T-helper 1 cell treated with Interleukin-12 subunit alpha and Interleukin-12 subunit beta and Interleukin-4 antibody, amounts not matched to agents 30 ng/mL and 1 ng/mL, for 36 hours (primary cell): ENCODE measurements at regions not wholly inside any gene's neighbourhood (a gene's known extent, or its start where the extent isn't known, plus 50 kb on each side); places are given as distances from the start of the nearest gene placed in this dataset.
"Not testable (repeated sequence)": the region's sequence is repeated elsewhere in the genome, so short reads cannot be mapped to it uniquely, and the experiment has no call there.

ENCODE experiments used
- intact Hi-C: fragments of 100-400 bp; cut with micrococcal nuclease; formaldehyde crosslinking; loops from one replicate; pipeline ENCODE4 v1.15.1; 2024

GRCh38 chr12:18840997-18841396, 103.1 kb downstream of the CAPZA3 start:
- intact Hi-C loops = not testable (repeated sequence)

DNA sequence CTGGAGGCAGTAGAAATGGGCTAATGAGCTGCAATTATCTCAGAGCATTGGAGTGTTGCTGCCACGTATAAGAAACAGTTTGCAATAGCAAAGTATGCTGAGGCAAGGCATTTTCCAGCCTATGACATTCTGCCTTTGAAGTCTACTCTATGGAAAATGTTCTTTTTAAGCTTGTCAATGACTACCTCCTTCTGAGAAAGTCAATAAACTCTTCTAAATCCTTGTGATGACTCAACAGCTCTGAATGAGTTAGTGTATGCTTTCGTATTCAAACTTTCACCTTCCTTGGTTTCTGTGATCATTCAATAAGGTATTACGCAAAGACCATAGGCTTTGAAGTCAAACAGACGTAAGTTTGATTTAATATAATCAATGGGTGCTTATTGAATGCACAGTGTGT, 111.2 kb downstream of the CAPZA3 start:
- intact Hi-C loops = no loop called here

GRCh38 chr12:18849761-18850160, 111.8 kb downstream of the CAPZA3 start:
- intact Hi-C loops = no loop called here

DNA sequence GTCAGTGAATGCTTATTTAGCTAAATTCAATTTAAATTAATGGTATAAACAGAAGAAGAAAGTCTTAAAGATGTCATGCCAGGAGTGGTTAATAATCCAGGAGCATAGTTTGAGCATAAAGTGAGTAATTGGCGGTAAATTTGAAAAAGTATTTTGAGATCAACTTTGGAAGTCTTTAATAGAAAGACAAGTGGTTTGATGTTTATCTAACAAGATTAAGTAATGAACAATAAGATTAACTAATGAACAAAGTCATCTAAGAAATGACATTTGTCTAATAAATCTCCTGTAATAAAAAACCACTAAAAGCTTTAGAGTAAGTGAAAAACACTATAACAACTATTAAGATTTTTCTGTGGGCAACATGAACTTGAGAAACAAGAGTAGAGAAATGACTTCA, 112.8 kb downstream of the CAPZA3 start:
- intact Hi-C loops = no loop called here

GRCh38 chr12:18851271-18851670, 113.4 kb downstream of the CAPZA3 start:
- intact Hi-C loops = no loop called here

DNA sequence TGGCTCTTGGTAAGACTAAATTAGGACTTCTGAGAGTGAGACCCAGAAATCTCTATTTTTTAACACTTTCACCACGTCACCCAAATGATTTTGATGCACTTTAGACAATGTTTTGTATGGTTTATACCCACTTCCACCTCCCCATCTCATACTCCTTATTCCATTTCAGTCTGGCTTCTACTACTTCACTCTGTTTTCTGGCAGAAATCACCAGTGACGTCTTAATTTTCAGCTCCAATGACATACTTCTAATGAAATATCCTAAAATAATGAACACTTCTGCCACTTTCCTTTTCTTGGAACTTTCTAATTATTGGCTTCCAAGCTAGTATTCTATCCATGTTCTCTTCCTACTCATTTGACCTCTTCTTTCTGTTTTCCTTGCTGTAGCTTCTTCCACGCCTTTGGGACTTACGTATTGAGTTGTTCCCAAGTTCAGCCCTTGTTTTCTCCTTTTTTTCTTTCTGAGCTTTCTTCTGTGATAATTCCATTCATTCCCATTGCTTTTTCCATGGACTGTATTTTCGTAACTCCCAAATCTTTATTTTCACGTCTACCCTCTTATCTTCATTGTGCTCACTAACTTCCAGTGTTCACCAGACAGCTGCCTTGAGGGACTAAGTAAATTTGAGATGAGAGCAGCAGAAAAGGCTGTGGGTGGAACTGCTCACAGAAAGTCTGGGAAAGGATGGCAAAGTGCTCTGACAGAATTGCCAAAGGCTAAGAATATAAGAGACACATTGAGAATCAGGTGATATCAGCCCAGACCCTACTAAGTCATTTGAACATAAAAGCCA, 115.8 kb downstream of the CAPZA3 start:
- intact Hi-C loops = no loop called here

- intact Hi-C loops = no loop called here
Measured at GRCh38 chr12:18857656-18858055, 119.7 kb downstream of the CAPZA3 start.

DNA sequence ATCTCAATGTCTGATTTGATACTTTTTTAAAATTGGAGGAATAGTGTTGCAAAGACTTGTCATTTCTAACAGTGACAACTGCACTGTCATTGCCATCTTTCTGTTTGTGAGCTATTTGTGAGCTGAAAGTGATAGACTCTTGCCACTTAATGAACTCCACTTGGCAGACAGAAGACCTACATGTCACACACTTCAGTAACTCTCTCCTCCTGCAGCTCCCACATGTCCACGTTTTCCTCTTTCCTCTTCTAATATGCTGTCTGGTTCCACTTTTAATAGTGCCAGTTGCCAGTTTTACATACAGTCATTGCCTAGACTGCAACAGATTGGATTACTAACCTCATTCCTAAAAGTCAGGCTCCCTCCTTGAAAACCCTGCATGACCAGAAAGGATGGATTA, 121.5 kb downstream of the CAPZA3 start:
- intact Hi-C loops = no loop called here

DNA sequence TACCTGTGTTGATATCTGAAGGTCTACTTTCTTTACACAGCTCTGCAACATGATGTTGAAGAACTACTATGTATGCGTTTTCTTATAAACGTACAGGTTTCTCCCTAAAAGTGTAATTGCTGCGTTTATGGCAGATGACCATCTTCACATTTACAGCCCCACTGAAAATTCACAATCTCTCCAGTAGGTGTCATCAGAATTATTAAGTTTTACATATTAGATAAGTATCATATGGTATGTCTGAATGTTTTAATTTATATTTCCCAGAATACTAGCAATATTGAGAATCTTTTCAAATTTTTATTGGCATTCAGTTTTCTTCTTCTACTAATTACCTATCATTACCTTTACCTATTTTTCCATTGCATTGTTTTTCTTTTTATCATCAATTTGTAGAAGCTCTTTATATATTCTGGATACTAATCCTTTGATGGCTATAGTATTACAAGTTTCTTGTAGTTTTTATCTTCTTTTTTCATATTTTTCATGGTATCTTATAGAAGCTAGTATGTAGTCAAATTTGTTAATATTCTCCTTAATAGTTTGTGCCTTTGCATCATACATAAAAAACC, 123.5 kb downstream of the CAPZA3 start:
- intact Hi-C loops = loop anchor here (1.0 to 5.0 kb wide), 2 partner anchors 325 to 426 kb away; no protein-coding TSS in a partner anchor

DNA sequence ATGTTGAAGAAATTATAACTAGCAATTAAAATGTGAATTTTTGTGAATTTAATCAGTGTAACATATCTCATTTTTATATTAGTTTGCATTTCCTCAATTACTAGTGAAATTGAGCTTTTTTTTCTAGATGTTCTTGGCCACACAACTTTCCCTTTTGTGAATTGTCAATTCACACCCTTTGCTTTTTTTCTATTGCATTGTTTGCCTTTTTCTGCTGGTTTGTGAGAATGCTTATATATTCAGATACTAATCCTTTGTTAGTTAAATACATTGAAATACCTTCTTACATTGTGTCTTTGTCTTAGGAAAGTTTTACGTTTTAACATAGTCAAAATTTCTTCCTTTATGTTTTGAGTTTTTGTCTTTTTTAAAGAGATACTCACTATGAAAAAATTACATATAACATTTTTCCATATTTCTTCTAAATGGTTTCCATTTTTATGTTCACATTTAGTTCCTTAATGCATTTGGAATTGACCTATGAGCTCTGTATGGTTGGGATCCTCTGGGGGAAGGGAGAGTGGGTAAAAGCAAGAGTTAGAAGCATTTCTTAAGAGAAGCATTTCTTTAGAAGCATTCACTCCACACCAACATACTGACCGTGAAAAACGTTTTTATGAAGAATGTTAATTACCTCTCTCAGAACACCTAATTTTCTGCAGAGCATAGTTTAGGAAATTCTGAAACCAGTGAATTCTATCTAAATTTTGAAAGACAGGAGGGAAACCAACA, 126.0 kb downstream of the CAPZA3 start:
- intact Hi-C loops = loop anchor here (5.0 kb wide), 1 partner anchor 423 kb away; no protein-coding TSS in a partner anchor

- intact Hi-C loops = loop anchor here (5.0 kb wide), 1 partner anchor 422 kb away; no protein-coding TSS in a partner anchor
Measured at GRCh38 chr12:18864900-18865561, 127.1 kb downstream of the CAPZA3 start.

DNA sequence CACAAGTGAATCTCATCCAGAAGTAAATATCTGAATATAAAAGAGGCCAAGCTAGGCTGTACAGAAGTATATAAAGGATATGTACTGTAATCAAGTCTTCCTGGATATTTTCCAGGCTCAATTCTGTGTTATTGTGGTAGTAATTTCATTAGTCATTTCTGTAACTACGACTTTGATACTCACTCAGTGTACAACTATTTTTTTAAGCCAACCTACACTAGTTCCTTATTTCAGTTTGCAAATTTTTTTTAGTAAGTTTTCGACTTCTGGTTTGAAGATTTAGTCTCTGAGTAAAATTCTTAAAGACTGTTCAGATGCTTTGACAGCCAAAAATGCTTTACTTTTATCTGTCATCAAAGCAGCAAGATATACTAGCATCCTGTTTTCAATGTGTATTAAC, 130.8 kb downstream of the CAPZA3 start:
- intact Hi-C loops = no loop called here

- intact Hi-C loops = no loop called here
Measured at GRCh38 chr12:18872770-18873169, 134.9 kb downstream of the CAPZA3 start.

- intact Hi-C loops = no loop called here
Measured at GRCh38 chr12:18878676-18879180, 140.8 kb downstream of the CAPZA3 start.

DNA sequence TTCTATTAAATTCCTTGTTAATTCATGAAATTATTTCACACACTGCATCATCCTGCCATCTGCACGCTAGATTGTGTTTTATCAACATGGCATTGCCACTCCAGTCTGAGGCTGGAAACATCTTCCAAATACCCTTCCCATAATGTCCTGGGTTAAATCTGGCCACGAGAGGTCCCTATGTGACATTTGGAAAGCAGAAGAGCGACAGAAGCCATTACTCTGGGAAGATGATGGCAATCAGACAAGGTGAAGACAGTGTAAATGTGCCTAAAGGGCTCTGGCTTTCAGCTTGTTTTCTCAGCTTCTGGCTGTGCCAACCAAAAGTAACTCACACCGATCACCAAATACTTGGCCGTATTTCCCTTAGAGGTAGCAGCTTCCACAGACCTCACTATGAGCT, 144.8 kb downstream of the CAPZA3 start:
- intact Hi-C loops = no loop called here

DNA sequence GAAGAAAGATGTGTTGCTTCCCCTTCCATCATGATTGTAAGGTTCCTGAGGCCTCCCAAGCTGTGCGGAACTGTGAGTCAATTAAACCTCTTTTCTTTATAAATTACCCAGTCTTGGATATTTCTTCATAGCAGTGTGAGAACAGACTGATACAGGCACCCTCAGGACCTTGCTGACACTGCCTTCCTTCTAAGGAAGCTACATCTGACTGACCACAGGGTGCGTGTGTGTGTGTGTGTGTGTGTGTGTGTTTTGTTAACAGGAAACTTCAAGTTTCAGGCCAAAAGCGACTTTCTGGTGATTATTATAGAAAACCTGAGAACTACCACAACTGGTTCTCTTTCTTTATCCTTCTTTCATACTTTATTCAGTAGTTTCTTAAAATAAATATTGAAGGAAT, 149.0 kb downstream of the CAPZA3 start:
- intact Hi-C loops = no loop called here

- intact Hi-C loops = no loop called here
Measured at GRCh38 chr12:18887368-18887767, 149.4 kb downstream of the CAPZA3 start.

DNA sequence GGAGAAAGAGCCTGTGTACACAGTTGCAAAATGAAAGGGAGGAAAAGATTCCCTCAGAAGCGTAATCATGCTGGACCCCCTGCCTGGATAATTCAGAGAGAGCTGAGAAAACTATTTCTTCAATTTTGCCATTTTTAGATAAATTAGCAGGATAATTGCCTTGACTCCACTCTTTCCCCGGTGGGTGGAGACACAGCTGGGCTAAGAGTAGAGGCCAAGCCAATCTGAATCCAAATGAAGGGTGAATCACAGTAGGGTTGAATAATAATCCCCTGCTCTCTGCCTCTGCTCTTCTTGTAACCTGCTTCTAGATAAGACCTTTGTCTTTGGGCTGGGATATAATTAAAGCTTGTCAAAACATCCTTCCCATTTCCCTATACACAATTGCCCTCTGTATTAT, 150.1 kb downstream of the CAPZA3 start:
- intact Hi-C loops = no loop called here

DNA sequence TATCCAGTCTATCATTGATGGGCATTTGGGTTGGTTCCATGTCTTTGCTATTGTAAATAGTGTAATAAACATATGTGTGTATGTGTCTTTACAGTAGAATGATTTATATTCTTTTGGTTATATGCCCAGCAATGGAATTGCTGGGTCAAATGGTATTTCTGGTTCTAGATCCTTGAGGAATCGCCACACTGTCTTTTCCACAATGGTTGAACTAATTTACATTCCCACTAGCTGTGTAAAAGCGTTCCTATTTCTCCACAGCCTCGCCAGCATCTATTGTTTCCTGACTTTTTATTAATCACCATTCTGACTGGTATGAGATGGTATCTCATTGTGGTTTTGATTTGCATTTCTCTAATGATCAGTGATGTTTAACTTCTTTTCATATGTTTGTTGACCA, 152.7 kb downstream of the CAPZA3 start:
- intact Hi-C loops = not testable (repeated sequence)

DNA sequence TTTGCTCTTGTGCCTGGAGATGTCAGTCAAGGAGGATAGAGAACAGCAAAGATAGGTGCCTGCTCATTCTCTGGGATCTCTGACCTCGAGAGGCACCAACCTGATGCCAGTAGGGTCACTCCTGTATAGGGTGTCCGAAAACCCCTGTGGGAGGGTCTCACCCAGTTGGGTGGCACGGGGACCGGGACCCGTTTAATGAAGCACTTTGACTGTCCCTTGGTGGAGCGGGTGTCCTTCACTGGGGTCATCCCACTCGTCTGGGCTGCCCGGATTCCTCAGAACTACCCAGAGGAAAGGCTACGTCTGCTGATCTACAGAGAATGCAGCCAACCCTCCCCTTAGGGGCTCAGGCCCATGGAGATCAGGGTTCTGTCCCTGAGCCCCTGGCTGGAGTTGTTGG, 157.6 kb downstream of the CAPZA3 start:
- intact Hi-C loops = no loop called here

DNA sequence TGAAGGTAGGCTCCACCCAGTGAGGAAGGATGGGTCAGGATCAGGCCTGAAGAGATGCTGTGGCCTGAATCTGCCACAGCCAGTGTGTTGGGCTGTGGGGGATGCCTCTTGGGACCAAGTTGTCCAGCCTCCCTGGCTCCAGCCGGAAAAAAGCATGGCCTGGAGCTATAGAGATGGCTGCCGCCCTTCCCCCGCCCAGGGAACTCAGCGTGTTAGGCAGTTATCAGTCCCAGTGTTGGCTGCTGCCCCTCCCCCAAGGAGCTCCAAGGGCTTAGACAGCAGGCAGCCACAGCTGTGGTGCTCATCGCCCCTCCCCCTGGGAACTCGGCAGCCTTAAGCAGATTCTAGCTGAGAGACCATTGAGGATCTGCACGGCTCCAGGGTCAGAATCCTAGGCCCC, 158.0 kb downstream of the CAPZA3 start:
- intact Hi-C loops = no loop called here

DNA sequence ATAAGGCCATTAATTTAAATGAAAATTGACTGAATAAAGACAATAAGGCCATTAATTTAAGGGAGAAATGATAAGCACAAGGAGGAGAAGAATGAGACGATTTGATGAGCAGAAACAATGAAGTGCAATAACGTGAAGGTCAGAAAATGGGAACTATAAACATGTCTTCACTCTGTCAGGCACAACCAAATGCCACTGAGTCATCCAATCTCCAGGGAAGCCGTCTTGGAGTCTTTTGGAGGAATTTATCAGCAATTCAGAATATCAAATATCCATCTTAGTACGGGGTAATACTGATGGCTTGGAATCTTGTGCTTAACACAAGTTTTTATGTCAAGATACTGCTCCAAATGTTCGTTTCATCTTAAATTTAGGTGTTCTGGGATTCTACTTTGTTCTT, 159.9 kb downstream of the CAPZA3 start:
- intact Hi-C loops = no loop called here
